IMR-90 (cell line): ENCODE measurements at regions not wholly inside any gene's neighbourhood (a gene's known extent, or its start where the extent isn't known, plus 50 kb on each side); places are given as distances from the start of the nearest gene placed in this dataset.

ENCODE experiments used
- ATAC-seq: fragments of 200-7000 bp; cut with Tn5 transposase; 2 replicates; pipeline ENCODE4 v1.9.1; 2020; ENCODE audit warnings: low read depth, mild to moderate bottlenecking, moderate library complexity
- BruUV-seq: library from RNA; stranded (reverse); fragments of 400-500 nt; replicated peaks from 2 replicates; lab custom pipeline; 2021; lab: Mats Ljungman, UMichigan
- CTCF ChIA-PET: fragments of 300-600 bp; formaldehyde crosslinking; extraction: SDS; loops from one replicate; lab custom pipeline; 2021; ENCODE audit warnings: antibody characterized with exemption; lab: Yijun Ruan, JAX
- POLR2A ChIA-PET: fragments of 300-600 bp; sonication (Branson Sonifier 250); formaldehyde crosslinking; loops from one replicate; lab custom pipeline; 2022; ENCODE audit warnings: antibody characterized with exemption; ENCODE audit not compliant: unreplicated experiment; lab: Charles Lee
- DNase-seq: peaks from one replicate; pipeline ENCODE4 v3.0.0; 2013
- H2AFZ ChIP-seq: replicated peaks from 2 replicates; pipeline ENCODE3; 2013; ENCODE audit warnings: low read length, mild to moderate bottlenecking; ENCODE audit not compliant: poor library complexity
- H2AK5ac ChIP-seq: 2 replicates; pipeline ENCODE4 v1.6.1; 2013; ENCODE audit warnings: low read depth, low read length, inconsistent platforms
- H2AK9ac ChIP-seq: replicated peaks from 2 replicates; pipeline ENCODE3; 2013; ENCODE audit warnings: mild to moderate bottlenecking, low read depth, low read length, moderate library complexity; ENCODE audit not compliant: poor library complexity
- H2BK120ac ChIP-seq: 2 replicates; pipeline ENCODE4 v1.6.1; 2013; ENCODE audit warnings: low read depth, low read length, inconsistent platforms
- H2BK15ac ChIP-seq: 3 replicates; pipeline ENCODE4 v1.6.1; 2013; ENCODE audit warnings: low read depth, low read length, inconsistent platforms
- H2BK20ac ChIP-seq: 2 replicates; pipeline ENCODE4 v1.6.1; 2013; ENCODE audit warnings: low read depth, mild to moderate bottlenecking, inconsistent platforms, low read length, moderate library complexity
- H2BK5ac ChIP-seq: 2 replicates; pipeline ENCODE4 v1.6.1; 2013; ENCODE audit warnings: mild to moderate bottlenecking, low read depth, low read length, inconsistent platforms; ENCODE audit not compliant: poor library complexity, severe bottlenecking
- H3K14ac ChIP-seq: replicated peaks from 2 replicates; pipeline ENCODE4 v1.6.1; 2013; ENCODE audit warnings: low read depth, low read length, inconsistent platforms
- H3K18ac ChIP-seq: 2 replicates; pipeline ENCODE4 v1.6.1; 2013; ENCODE audit warnings: low read depth, low read length, control low read depth
- H3K23ac ChIP-seq: 2 replicates; pipeline ENCODE4 v1.6.1; 2013; ENCODE audit warnings: low read depth, low read length, inconsistent platforms
- H3K27ac ChIP-seq: 2 replicates; pipeline ENCODE4 v1.5.1; 2013; ENCODE audit warnings: mild to moderate bottlenecking, control low read depth, low read length; ENCODE audit not compliant: insufficient read depth
- H3K27me3 ChIP-seq: 2 replicates; pipeline ENCODE4 v1.6.1; 2013; ENCODE audit warnings: low read length; ENCODE audit not compliant: control insufficient read depth, insufficient read depth
- H3K36me3 ChIP-seq: 2 replicates; pipeline ENCODE4 v1.6.1; 2013; ENCODE audit warnings: low read length, mixed read lengths; ENCODE audit not compliant: control insufficient read depth, insufficient read depth
- H3K4ac ChIP-seq: 2 replicates; pipeline ENCODE4 v1.6.1; 2013; ENCODE audit warnings: low read depth, low read length, inconsistent platforms
- H3K4me1 ChIP-seq: 2 replicates; pipeline ENCODE4 v1.6.1; 2013; ENCODE audit warnings: low read length, mixed read lengths; ENCODE audit not compliant: control insufficient read depth, insufficient read depth
- H3K4me2 ChIP-seq: 2 replicates; pipeline ENCODE4 v1.6.1; 2013; ENCODE audit warnings: low read depth, mild to moderate bottlenecking, control low read depth, low read length, moderate library complexity
- H3K4me3 ChIP-seq: 2 replicates; pipeline ENCODE4 v1.5.1; 2013; ENCODE audit warnings: low read depth, mild to moderate bottlenecking, control low read depth, low read length, moderate library complexity; ENCODE audit not compliant: insufficient read depth
- H3K56ac ChIP-seq: 2 replicates; pipeline ENCODE4 v1.6.1; 2013; ENCODE audit warnings: low read length, inconsistent platforms; ENCODE audit not compliant: insufficient read depth; ENCODE audit errors: extremely low read depth
- H3K79me1 ChIP-seq, 2 experiments: 2 replicates each; pipeline ENCODE4 v1.6.1; 2013; ENCODE audit warnings: low read length in 2 of 2, inconsistent platforms in 1 of 2, low read depth in 1 of 2
- H3K9ac ChIP-seq: 2 replicates; pipeline ENCODE4 v1.6.1; 2013; ENCODE audit warnings: low read depth, low read length, control low read depth
- H3K9me1 ChIP-seq: 2 replicates; pipeline ENCODE4 v1.6.1; 2013; ENCODE audit warnings: low read length, inconsistent platforms; ENCODE audit not compliant: insufficient read depth
- H3K9me3 ChIP-seq: 2 replicates; pipeline ENCODE4 v1.6.1; 2013; ENCODE audit warnings: low read length; ENCODE audit not compliant: control insufficient read depth, insufficient read depth
- H4K20me1 ChIP-seq: 2 replicates; pipeline ENCODE4 v1.6.1; 2013; ENCODE audit warnings: low read length, inconsistent platforms; ENCODE audit not compliant: insufficient read depth
- H4K5ac ChIP-seq: 2 replicates; pipeline ENCODE4 v1.6.1; 2013; ENCODE audit warnings: mild to moderate bottlenecking, low read depth, low read length, control low read depth
- H4K8ac ChIP-seq, 2 experiments: 2 replicates each; pipeline ENCODE4 v1.6.1; 2013; ENCODE audit warnings: low read depth in 2 of 2, low read length in 2 of 2, control low read depth in 1 of 2, inconsistent platforms in 1 of 2
- H4K91ac ChIP-seq: 2 replicates; pipeline ENCODE4 v1.6.1; 2013; ENCODE audit warnings: low read depth, low read length, inconsistent platforms; ENCODE audit not compliant: insufficient read depth
- BHLHE40 ChIP-seq: fragments of 150-350 bp; IDR thresholded peaks from 2 replicates; pipeline ENCODE4 v1.6.1; 2016; ENCODE audit warnings: mild to moderate bottlenecking, low read depth, low read length
- CEBPB ChIP-seq: IDR thresholded peaks from 2 replicates; pipeline ENCODE4 v1.6.1; 2012; ENCODE audit warnings: low read depth, low read length, improper control_type of control experiment
- CHD1 ChIP-seq: IDR thresholded peaks from 2 replicates; pipeline ENCODE4 v1.6.1; 2012; ENCODE audit warnings: low read depth, low read length, improper control_type of control experiment
- FOS ChIP-seq: fragments of 150-350 bp; IDR thresholded peaks from 2 replicates; pipeline ENCODE4 v1.6.1; 2016; ENCODE audit warnings: low read depth, low read length
- MAZ ChIP-seq: IDR thresholded peaks from 2 replicates; pipeline ENCODE4 v1.6.1; 2012; ENCODE audit warnings: low read depth, mild to moderate bottlenecking, low read length, improper control_type of control experiment, moderate library complexity, borderline replicate concordance
- MXI1 ChIP-seq: IDR thresholded peaks from 2 replicates; pipeline ENCODE4 v1.6.1; 2012; ENCODE audit warnings: low read depth, mild to moderate bottlenecking, low read length, moderate library complexity, borderline replicate concordance
- NFE2L2 ChIP-seq: fragments of 150-350 bp; IDR thresholded peaks from 2 replicates; pipeline ENCODE4 v1.6.1; 2016; ENCODE audit warnings: low read depth, mild to moderate bottlenecking, low read length
- RAD21 ChIP-seq: IDR thresholded peaks from 2 replicates; pipeline ENCODE4 v1.6.1; 2012; ENCODE audit warnings: low read length, improper control_type of control experiment
- RCOR1 ChIP-seq: IDR thresholded peaks from 2 replicates; pipeline ENCODE4 v1.6.1; 2012; ENCODE audit warnings: mild to moderate bottlenecking, low read length, improper control_type of control experiment; ENCODE audit not compliant: insufficient replicate concordance
- WGBS, 2 experiments: methylation state at CpG; one replicate each; pipeline versions ENCODE4 v1.1.5 to v1.1.7; 2013; ENCODE audit warnings: missing lambda C conversion rate in 2 of 2; ENCODE audit not compliant: insufficient read length in 1 of 2; ENCODE audit errors: extremely low coverage in 2 of 2; 5-methylcytosine and 5-hydroxymethylcytosine counted together
- dilution Hi-C: fragments of 300-500 bp; cut with HindIII; formaldehyde crosslinking; loops from one replicate; pipeline ENCODE4 v1.14.3; 2018; ENCODE audit warnings: low sequenced_read_pairs; ENCODE audit not compliant: unreplicated experiment
- in situ Hi-C: fragments of 300-500 bp; cut with MboI; formaldehyde crosslinking; loops from 3 replicates; pipeline ENCODE4 v1.14.3; 2019; ENCODE audit warnings: low sequenced_read_pairs, inconsistent platforms, mixed read lengths
- intact Hi-C: fragments of 100-400 bp; cut with micrococcal nuclease; formaldehyde crosslinking; loops from 2 replicates; pipeline ENCODE4 v1.10.0; 2022
- TF ChIP-seq, protein P1 (sequence below): conservative IDR thresholded peaks from 2 replicates; pipeline ENCODE4 v1.5.1; 2012; ENCODE audit warnings: mild to moderate bottlenecking, low read depth, low read length, improper control_type of control experiment
- TF ChIP-seq, protein P2 (sequence below): fragments of 150-350 bp; IDR thresholded peaks from 2 replicates; pipeline ENCODE4 v1.6.1; 2016; ENCODE audit warnings: low read depth, mild to moderate bottlenecking, low read length, moderate library complexity, borderline replicate concordance

DNA sequence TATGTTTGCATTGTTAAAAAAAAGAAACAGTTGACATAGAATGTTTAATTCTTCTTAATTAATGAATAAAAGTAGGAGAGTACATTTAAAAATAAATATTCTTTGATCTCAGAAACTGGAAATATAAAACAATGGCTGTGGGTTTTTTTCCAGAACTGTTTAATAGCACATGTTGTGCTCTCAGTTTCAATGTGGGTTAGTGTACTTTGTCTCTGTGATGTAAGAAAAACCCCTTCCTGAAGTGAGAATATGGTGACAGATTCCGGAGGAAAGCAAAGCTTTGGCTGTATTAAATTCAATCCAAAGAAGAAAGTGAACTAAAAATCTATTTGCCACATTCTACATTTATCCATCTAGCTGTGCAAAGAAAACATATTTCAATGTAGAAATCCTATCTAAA, 261.9 kb upstream of the ADGRL3 start:
- H3K9ac ChIP-seq = no peak overlapping the region
- BruUV-seq = no TSS peak
- H2AK9ac ChIP-seq = no peak overlapping the region
- H3K4me2 ChIP-seq = no peak overlapping the region
- no peak overlapping the region for H2BK20ac ChIP-seq
- H3K4me3 ChIP-seq = no peak overlapping the region
- H4K5ac ChIP-seq = no peak overlapping the region
- no peaks in the 10 kb centered on the region for H3K27me3 ChIP-seq
- TF ChIP-seq MAZ (no peak), RAD21 (no peak), CHD1 (no peak), RCOR1 (no peak), MXI1 (no peak), FOS (no peak), NFE2L2 (no peak), CEBPB (no peak), BHLHE40 (no peak)
- TF ChIP-seq, protein P1, sequence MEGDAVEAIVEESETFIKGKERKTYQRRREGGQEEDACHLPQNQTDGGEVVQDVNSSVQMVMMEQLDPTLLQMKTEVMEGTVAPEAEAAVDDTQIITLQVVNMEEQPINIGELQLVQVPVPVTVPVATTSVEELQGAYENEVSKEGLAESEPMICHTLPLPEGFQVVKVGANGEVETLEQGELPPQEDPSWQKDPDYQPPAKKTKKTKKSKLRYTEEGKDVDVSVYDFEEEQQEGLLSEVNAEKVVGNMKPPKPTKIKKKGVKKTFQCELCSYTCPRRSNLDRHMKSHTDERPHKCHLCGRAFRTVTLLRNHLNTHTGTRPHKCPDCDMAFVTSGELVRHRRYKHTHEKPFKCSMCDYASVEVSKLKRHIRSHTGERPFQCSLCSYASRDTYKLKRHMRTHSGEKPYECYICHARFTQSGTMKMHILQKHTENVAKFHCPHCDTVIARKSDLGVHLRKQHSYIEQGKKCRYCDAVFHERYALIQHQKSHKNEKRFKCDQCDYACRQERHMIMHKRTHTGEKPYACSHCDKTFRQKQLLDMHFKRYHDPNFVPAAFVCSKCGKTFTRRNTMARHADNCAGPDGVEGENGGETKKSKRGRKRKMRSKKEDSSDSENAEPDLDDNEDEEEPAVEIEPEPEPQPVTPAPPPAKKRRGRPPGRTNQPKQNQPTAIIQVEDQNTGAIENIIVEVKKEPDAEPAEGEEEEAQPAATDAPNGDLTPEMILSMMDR = no peak
- TF ChIP-seq, protein P2, sequence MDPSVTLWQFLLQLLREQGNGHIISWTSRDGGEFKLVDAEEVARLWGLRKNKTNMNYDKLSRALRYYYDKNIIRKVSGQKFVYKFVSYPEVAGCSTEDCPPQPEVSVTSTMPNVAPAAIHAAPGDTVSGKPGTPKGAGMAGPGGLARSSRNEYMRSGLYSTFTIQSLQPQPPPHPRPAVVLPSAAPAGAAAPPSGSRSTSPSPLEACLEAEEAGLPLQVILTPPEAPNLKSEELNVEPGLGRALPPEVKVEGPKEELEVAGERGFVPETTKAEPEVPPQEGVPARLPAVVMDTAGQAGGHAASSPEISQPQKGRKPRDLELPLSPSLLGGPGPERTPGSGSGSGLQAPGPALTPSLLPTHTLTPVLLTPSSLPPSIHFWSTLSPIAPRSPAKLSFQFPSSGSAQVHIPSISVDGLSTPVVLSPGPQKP = no peak
- H2BK120ac ChIP-seq = no peak overlapping the region
- no CpG with 5 or more reads among the region's 1 CpG for WGBS, 2 experiments
- dilution Hi-C loops = no loop called here
- H2BK15ac ChIP-seq = no peak overlapping the region
- no peak overlapping the region for H4K8ac ChIP-seq
- no peaks in the 10 kb centered on the region for H3K9me3 ChIP-seq
- no peak overlapping the region for H3K27ac ChIP-seq
- DNase-seq = no peak
- no peak overlapping the region for H3K14ac ChIP-seq
- CTCF ChIA-PET = no interaction called here
- POLR2A ChIA-PET = interaction anchor here (0.6 kb wide), 1 partner anchor 15 kb away, joined by 3 read pairs; no protein-coding TSS in a partner anchor
- H3K36me3 ChIP-seq = no peaks in the 10 kb centered on the region
- no peaks in the 10 kb centered on the region for H3K4me1 ChIP-seq
- in situ Hi-C loops = no loop called here
- H3K9me1 ChIP-seq = no peaks in the 10 kb centered on the region
- no peaks in the 10 kb centered on the region for H3K79me1 ChIP-seq
- intact Hi-C loops = no loop called here
- H2AK5ac ChIP-seq = no peak overlapping the region
- H4K20me1 ChIP-seq = no peaks in the 10 kb centered on the region
- no peak overlapping the region for H3K18ac ChIP-seq
- H3K56ac ChIP-seq = no peak overlapping the region
- ATAC-seq = no peak
- no peak overlapping the region for H2AFZ ChIP-seq
- H3K4ac ChIP-seq = no peak overlapping the region
- H4K91ac ChIP-seq = no peak overlapping the region
- no peak overlapping the region for H3K23ac ChIP-seq
- H2BK5ac ChIP-seq = no peak overlapping the region
